Adipose tissue (tissue), 3 donors: ENCODE measurements at regions not wholly inside any gene's neighbourhood (a gene's known extent, or its start where the extent isn't known, plus 50 kb on each side); places are given as distances from the start of the nearest gene placed in this dataset.

Source experiments
- H3K27ac ChIP-seq: one replicate; pipeline ENCODE4 v1.5.1; 2013; ENCODE audit warnings: low read depth, low read length
- WGBS, 3 donors: extraction: QIAGEN DNeasy Blood & Tissue Kit; methylation state at CpG; one replicate each; pipeline ENCODE4 v1.1.7; 2013; 5-methylcytosine and 5-hydroxymethylcytosine counted together
- donor health status: healthy with polysubstance abuse.
- donor health status: Bipolar disorder and iron deficiency.
- donor health status: healthy.

DNA sequence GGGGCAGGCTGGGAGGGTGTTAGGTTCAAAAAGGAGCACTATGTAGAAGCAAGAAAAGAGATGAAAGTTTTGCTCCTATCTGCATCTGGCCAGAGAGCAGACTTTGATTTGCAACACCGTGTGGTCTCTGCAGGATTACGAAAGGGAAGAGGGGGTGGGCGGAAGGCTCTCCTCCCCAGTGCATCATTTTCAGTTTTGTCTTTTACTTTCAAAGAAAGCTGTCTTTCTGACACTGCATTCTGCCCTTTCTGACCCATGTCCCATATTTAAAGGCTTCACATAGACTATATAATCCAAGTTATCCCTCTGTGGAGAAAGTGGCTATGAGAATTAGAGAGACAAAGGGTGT is 126.5 kb downstream of the RHOU start:
- WGBS, 3 donors, result 44 to 80% (median 53%) methylated on average over 3 of the region's 3 CpGs
- no peak overlapping the region for H3K27ac ChIP-seq

DNA sequence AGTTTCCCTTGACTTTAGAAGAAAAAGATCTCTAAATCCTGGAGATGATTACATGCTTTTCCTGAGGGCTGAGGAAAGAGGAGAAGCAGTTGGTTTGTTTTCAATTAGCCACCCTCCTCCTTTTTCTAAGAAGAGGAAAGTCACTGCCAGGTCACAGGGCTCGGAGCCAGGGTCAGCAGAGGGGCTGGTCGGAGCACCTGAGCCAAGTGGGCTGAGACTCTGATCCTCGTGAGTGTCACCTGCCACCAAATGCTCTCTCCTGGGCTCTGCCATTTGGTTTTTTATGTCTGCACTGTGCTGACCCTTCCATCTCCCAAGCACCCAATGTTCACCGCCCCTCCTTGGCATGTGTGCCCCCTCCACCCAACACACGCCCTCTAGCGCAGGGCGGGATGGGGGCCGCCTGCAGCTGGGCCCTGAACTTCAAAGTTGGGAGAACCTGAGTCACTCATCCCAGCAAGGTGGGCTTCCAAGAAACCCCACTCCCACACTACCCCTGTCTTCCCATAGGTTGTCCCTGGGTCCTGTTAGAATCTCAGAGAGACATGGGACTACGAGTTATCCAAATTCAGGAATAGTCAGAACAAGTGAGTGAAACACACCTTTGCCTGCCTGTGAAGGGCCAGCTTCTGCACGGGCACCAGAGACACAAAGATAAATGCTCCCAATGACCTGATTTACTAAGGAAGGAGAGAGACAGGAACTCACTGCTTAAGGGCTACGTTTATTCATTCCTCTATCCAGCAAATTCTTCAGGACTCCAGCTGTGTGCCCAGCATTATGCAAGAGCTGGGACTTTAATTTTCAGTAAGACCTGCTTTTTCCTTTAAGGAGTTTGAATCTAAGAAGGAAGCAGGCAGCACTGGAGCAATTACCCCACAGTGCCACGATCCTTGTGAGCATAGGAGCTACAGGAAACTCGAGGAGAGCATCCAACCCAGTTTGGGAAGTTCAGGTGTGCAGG is 127.5 kb downstream of the RHOU start:
- WGBS, 3 donors, result 69 to 84% (median 75%) methylated on average over 13 of the region's 13 CpGs
- no peak overlapping the region for H3K27ac ChIP-seq

DNA sequence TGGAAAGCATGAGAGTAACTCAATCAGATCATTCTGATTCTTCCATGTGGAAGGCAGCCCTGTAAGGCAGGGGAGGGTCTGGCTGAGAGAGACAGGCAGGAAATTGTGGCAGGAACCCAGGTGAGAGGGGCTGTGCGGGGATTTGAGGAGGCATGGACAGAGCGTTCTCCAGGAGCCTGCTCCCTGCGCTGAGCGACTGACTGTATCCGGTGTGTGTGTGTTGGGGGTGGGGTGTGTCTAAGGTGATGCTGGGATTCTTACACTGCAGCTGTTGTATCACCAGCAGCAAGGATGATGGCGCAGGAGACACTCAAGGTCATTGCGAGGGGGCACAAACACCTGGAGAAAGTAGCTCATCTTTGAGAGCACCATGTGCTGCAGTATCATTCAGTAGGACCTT is 128.5 kb downstream of the RHOU start:
- WGBS, 3 donors, result 87 to 96% (median 94%) methylated on average over 7 of the region's 7 CpGs
- no peak overlapping the region for H3K27ac ChIP-seq

DNA sequence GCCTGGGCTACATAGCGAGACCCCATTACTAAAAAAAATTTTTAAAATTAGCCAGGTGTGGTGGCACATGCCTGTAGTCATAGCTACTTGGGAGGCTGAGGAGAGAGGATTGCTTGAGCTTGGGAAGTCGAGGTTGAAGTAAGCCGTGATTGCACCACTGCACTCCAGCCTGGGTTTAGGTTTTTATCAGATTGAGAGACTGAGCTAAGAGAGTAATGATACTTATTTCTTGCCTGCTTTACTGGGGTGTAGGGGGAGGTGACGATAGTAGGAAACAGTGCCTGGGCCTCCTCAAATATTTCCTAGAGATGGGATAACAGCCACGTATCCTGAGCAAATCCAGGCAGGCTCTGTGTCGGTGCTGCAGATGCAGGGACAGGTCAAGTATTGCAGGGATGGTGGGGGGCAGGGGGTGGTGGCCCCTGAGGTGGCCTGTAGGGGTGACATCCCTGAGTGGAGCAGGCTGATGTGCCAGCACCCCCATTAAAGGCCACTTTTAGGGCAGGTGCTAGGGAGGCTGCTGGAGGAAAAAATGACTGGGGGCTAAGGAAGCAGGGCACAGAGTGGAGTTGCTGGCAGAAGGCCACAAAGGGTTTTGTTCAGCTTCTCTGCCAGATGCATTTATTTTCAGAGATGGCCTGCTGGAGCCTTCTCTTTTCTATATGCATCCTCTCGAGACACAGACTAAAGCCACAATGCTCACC is 130.5 kb downstream of the RHOU start:
- WGBS, 3 donors, result 83 to 94% (median 88%) methylated on average over 7 of the region's 7 CpGs
- no peak overlapping the region for H3K27ac ChIP-seq

DNA sequence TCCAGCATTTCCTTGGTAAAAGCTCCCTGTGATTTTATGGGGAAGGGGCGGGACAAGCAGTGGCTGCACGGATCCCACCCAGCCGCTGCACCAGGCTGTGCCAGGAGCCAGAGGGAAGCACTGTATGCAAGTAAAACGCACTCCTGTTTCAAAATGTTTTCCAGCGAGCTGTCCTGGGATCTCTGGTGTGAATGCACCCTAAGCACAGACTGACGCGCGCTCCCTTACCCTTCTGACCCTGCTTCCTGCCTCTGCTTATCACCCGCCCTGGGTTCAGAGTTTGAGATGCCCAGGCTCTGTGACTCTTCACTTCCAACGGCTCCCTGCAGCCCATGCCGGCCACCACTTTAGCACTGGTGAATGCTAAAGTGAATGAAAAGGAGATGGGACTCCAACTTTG is 131.2 kb downstream of the RHOU start:
- 73 to 82% (median 76%) methylated on average over 11 of the region's 11 CpGs for WGBS, 3 donors
- no peak overlapping the region for H3K27ac ChIP-seq

DNA sequence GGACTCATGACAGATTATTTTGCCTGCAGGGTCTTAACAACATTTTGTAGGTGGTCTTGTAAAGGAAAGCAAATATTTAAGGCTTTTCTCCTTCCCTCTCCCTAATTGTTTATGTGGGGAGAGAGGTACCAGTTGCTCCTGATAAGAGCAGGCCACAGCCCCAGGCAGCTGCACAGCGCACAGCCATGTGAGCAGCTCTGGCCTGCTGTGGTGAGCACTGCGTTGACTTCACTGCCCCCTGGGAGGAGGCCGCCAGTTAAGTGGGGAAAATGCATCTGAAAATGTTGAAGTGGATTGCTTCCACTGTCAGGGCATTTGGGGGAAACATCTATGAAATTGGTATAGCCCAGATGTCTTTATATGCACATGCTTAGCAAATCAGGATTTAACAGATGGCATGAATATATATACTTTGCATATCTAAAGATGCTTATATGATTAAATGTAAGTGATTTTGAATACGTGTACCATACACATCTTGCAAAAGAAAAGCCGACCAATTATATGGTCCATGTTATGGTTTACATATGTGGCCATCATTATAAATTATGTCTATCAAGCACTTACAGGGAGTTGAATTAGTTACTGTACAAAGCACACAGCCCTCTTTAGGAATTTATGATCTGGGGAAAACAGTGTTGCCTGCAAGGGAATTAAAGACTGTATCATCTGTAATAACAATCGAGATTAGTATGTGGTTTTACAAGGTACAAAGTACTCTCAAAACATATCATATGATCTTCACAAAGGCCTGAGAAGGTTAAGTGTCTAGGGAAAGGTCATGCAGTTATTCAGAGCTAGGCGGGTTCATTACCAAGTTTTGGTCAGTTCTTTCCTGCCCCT is 132.1 kb downstream of the RHOU start:
- WGBS, 3 donors, result 72 to 80% (median 76%) methylated on average over 7 of the region's 7 CpGs
- no peak overlapping the region for H3K27ac ChIP-seq

DNA sequence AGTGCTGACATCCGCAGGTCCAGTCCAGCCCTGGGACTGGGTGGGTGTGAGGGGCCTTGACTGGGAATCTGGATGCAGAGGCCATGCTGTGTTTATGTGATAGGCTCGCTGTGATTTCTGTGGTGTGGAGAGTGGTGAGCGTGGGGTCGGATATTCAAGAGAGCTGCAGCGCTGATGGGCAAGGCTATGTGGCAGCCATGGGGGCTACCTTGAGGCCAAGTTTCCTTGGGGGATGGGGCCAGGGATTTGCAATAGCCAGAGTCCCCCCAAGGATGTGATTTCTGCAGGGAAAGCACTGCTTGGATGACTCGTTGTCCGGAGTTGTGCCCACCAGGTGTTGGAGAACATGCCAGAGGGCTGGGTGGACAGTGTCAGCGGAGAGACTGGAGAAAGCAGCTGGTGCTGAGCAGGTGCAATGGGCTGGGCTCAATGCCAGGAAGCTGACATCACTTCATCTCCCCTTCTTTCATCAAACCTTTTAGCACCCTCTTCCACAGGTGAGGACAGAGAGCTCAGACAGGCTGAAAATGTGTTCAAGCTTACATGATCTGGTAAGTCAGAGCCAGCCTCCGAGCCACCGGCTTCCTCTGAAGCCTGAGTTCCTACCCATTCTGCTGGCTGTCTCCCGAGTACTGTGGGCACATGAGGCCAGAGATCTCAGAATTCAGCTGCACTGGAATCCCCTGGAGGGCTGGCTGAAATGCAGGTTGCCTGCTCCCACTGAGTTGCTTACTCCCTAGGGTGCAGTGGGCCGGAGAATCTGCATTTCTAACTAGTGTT is 132.9 kb downstream of the RHOU start:
- WGBS, 3 donors, result 86 to 94% (median 93%) methylated on average over 12 of the region's 12 CpGs
- H3K27ac ChIP-seq, result no peak overlapping the region

DNA sequence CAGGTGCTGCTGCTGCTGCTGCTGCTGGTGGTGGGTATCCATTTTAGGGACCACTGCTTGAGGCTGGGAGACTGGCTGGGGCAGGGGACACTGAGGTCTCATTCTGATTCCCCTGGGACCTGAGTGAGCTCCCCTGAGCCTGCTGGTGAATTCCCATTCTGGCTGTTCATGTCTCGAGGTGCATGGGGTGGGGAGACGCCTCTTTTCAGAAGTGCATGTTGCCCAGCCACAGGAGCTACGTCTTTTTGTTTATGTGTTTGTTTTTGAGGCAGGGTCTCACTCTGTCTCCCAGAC is 133.4 kb downstream of the RHOU start:
- H3K27ac ChIP-seq, result no peak overlapping the region
- 91 to 100% (median 94%) methylated on average over 3 of the region's 3 CpGs for whole genome bisulfite sequencing, 3 donors

DNA sequence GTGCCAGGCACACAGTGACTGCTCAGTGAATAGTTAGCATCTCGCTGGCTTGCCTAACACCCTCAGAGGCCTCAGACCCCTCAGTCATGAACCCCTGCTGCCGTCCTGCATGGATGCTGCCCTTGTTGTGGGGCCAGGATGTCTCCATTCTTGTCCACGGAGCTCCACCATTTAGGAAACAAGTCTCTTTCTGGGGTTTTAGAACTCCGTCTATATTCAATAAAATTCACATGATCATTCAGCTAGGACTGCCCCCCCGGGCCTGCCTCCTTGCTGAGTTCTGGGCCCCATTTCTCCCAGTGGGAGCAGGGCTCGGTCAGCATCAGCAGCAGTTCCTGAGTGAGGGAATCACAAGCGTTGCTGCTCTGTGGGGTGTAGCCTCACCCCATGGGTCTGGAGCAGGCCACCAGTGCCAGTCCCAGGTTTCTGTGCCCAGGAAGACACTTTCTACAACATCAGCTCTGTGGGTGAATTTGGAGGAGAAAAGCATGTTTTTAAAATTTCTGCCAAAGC is 134.1 kb downstream of the RHOU start:
- 92 to 96% (median 92%) methylated on average over 7 of the region's 7 CpGs for WGBS, 3 donors
- H3K27ac ChIP-seq, result no peak overlapping the region

DNA sequence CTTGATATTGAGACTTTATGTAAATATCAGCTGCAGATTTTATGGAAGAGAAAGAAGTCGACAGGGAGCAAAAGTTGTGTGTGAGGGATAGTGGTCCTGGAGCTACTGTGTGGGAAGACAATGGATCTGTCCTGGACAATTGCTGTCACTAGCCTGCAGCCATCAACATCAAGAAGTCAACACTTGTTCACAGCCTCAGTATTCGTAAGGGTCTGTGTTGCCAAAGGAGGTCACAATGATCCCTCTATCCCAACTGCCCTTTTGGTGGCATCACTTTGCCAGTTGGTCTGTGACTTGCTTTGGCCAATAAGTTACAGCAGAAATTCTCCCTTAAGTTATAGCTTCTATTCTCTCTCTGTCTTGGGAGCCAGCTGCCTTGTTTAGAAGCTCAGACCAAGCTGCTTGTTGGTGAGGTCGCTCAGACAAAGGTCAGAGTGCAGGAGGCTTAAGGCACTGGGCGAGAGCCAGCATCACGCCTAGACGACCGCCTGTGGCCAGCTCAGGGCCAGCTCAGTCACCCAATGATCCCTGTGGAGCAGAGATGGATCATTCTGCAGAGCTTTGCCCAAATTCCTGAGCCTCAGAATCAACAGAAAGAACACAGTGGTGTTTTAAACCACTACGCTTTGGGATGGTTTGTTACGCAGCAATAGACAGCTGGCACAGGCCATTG is 134.9 kb downstream of the RHOU start:
- 87 to 96% (median 90%) methylated on average over 9 of the region's 9 CpGs for WGBS, 3 donors
- no peak overlapping the region for H3K27ac ChIP-seq

DNA sequence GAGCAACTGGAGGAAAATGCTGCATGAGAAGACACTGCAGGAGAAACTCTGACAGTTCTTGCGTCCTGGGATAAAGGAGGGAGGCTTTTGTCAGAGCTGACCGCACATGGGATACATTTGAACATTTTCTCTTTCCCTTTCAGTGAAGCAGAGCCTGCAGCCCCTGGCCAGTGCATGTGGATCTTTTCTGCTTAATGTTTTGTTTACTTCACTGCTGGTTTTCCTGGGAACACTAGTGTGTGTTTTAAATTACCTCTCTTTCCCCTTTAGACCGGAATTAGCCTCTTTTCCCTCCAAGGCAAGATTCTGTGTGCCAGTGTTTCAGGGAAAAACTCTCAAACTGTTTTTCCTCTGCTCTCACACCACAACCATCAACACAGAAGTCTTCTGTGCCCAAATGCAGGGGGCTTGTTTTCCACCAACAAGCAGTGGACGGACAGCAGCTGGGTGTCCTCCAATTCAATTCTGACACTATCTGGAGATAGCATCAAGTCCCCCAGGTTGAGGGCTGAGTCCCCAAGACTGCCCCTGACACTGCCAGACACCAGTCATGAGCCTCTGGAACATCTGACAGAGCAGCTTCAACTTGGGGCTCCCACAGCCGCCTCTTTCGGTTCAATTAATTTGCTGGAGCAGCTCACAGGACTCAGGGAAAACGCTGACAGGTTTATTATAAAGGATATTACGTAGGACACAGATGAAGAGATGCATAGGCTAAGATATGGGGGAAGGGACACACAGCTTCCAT is 136.2 kb downstream of the RHOU start:
- H3K27ac ChIP-seq, result no peak overlapping the region
- WGBS, 3 donors, result 70 to 76% (median 76%) methylated on average over 8 of the region's 8 CpGs

DNA sequence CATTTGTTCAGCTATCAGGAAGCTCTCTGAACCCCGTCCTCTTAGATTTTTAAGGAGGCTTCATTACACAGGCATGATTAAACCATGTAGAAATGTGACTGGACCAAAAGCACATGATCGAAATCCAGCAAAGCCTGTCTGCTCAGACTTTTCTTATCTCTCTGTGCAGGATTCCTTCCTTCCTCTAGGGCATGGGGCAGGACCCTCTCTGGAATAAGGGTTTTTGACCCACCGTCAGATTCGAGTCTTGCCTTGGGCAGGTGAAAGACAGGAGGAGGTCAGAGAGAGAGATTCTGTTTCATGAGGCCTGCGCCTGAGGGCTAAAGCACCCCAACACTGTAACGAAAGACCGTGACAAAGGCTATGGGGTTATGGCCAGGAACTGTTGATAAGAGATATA is 136.8 kb downstream of the RHOU start:
- 80 to 87% (median 81%) methylated on average over 7 of the region's 7 CpGs for WGBS, 3 donors
- no peak overlapping the region for H3K27ac ChIP-seq

DNA sequence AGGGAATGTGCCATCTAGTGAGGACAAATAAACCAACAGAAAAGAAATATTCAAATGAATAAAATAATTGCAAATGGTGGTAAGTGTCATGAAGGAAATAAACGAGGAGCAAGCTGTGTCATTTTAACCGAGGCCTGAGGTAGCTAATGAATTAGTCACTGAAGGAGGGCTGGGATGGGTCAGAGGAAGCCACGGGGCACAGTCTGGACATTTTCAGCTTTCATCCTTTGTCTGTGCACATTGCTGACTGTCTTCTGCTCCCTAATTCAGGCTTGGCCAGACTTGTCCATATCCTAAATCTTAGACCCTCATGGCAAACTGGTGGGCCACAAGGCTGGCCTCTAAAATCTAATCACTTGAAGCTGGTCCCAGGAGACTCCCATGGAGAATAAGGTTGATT is 138.4 kb downstream of the RHOU start:
- WGBS, 3 donors, result 78 to 94% (median 90%) methylated on average over 3 of the region's 3 CpGs
- no peak overlapping the region for H3K27ac ChIP-seq

DNA sequence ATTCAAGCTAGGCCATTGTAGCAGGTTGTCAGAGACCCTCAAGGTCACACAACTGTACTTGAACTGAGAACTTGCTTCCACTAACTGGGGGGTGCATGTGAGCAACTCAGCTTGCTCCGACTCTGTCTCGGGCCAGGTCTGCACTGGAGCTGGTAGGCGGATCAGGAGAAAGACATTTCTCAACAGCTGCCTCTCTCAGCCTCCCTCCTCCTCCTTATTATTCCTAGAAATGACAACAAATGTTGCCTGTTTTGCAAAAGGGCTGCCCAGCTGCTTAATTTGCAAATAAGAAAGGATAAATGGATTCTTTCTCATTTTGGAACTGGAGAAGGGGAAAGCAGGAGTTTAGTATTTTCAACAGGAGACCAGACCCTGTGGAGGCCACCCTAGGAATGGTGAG is 140.5 kb downstream of the RHOU start:
- 74 to 82% (median 76%) methylated on average over 3 of the region's 3 CpGs for WGBS, 3 donors
- no peak overlapping the region for H3K27ac ChIP-seq

DNA sequence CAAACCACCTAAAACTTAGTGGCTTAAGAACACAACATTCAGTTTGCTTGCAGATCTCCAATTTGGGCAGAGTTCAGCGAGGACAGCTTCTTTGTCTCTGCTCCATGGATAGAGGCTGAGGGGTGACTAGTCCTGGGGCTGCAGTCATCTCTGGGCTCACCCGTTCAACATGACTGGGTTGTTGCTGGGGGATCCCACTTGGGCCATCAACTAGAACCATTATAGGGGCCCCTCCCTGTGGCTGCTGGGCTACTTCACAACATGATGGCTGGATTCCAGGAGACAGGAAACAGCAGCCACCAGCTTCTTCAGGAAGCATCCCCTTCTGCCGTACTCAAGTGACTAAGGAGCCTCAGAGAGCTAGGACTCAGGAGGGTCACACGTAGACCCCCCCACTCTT is 140.9 kb downstream of the RHOU start:
- H3K27ac ChIP-seq, result no peak overlapping the region
- WGBS, 3 donors, result 63 to 83% (median 63%) methylated on average over 4 of the region's 4 CpGs

DNA sequence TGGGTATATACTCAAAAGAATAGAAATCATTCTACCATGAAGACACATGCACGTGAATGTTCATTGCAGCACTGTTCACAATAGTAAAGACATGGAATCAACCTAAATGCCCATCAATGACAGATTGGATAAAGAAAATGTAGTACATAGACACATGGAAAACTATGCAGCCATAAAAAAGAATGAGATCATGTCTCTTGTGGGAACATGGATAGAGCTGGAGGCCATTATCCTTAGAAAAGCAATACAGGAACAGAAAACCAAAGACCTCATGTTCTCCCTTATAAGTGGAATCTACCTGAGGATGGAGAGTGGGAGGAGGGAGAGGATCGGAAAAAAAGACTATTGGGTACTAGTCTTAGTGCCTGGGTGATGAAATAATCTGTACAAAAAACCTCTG is 143.9 kb downstream of the RHOU start:
- H3K27ac ChIP-seq, result no peak overlapping the region
- 95 to 99% (median 96%) methylated on average over 2 of the region's 2 CpGs for WGBS, 3 donors
